ENCODE measurements at regions not wholly inside any gene's neighbourhood (a gene's known extent, or its start where the extent isn't known, plus 50 kb on each side); places are given as distances from the start of the nearest gene placed in this dataset.
A peak's percentile ranks its signal among the peaks of the same experiment; 100 is the strongest.

GRCh38 chr7:1321411-1322239 is 89.0 kb downstream of the UNCX start:
- peak; percentile 45 for DNase-seq

DNA sequence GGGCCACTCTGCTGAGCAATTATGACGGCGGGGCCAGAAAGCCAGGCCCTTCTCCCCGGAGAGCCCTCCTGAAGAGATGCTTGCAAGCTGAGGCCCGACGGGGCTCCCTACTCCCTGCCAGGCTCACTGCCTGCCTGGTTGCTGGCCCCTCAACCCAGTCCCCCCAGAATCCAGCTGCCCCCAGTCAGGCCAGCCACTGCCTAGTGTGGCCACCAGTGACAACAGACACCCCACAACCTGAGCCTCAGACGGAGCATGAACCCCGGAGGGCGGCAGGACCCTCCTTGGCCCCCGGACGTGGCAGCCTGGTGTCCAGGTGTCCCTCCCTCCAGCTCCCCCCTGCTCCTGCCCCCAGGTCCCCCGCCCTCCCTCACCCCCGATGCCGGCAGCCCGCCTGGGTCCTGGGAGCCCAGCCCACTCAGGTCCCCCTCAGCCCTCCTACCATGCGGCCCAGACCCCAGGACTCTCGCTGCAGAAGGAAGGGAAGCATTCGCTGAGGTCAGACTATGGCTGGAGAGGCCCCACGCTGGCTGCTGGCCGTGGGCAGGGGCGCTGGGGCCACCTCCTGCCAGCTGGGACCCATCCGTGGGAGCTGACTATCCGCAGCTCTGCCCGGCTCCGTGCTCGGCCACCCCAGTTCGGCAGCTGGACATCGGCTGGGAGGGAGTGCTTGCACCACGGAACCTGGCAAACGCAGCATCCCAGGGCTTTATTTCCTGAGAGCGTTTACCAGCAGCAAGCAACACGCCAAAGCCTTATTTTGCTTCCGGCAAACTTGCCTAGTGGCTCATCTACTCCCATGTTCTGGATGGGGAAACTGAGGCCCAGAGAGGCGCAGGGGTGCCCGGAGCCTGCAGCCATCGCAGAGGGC is 89.8 kb downstream of the UNCX start:
- no peak for DNase-seq

DNA sequence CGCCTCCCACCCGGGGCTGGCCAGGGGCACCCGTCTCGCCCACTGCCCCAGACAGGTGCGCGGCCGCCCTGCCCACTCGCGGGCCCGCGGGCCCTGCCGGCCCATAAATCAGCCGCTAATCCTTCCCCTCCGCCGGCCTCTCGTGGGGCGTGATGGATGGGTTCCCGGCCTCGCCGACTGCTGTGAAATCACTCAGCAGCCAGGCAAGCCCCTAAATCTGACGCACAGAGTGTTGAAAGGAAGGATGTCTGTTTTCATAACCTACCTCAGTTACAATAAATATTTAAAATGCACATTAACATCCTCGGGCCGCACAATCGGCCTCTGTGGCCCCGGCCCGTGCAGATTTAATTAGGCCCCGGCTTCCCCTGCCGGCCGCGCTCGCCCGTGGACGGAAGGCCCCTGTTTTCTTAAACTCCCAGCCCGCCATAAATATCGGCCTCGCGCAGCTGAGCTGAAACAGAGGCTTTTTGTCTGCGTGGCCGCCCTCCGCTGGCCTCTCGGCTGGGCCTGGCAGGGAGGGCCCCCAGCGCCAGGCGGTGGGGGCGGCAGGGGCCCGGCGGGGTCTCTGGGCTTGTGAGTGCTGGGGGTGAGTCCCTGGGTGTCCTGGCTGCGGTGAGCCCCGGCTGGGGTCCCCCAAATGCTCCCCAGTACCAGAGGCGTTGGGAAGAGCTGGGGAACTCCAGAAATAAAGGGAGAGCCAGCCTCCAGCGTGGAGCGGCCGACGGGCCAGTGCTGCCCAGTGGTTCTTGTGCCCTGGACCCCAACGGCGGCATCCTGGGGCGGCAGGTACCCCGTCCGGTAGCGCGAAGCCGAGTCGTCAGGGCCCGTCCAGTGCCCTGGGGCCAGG is 90.7 kb downstream of the UNCX start:
- DNase-seq, result peak; percentile 80

GRCh38 chr7:1324028-1324900 is 91.6 kb downstream of the UNCX start:
- no peak for DNase-seq

DNA sequence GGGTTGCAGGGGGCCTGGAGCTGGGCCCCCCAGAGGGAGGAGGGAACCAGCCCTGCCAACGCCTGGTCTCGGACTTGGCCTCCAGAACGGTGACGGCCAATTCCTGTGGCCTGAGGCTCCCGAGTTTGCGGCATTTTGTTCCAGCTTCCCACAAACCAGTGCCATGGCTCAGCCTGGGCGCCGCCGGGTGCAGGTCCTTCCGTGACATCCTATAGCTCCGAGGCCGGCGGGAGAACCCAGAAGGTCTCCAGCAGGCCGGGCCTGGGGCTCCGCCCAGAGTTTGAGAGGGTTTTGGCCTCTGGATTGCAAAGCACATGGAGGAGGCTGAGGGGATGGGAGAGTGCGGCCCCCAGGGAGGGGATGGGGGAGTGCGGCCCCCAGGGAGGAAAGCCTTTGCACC is 92.6 kb downstream of the UNCX start:
- DNase-seq, result no peak

- DNase-seq, result no peak
These were observed 93.2 kb downstream of the UNCX start for GRCh38 chr7:1325646-1326510.

- DNase-seq, result no peak
These were observed 93.8 kb downstream of the UNCX start for GRCh38 chr7:1326511-1326785.

DNA sequence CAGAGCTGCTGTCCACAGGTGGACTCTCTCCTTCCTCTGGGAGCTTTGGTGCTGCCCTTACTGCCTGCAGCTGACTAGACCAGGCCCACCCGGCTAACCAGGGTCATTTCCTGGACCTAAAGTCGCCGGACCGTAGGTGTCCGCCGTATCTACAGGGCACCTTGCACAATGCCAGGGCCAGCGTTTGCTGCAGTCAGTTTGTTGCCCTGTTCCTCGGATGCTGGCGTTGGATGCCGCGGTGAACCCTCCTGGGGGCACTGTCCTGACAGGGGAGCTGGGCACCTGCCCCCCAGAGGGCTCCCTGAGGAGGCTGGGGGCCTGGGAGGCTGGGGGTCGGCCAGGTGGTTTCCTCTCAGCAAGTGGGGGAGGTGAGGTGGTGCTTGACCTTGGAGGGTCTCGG is 96.6 kb downstream of the UNCX start:
- no peak for DNase-seq

DNA sequence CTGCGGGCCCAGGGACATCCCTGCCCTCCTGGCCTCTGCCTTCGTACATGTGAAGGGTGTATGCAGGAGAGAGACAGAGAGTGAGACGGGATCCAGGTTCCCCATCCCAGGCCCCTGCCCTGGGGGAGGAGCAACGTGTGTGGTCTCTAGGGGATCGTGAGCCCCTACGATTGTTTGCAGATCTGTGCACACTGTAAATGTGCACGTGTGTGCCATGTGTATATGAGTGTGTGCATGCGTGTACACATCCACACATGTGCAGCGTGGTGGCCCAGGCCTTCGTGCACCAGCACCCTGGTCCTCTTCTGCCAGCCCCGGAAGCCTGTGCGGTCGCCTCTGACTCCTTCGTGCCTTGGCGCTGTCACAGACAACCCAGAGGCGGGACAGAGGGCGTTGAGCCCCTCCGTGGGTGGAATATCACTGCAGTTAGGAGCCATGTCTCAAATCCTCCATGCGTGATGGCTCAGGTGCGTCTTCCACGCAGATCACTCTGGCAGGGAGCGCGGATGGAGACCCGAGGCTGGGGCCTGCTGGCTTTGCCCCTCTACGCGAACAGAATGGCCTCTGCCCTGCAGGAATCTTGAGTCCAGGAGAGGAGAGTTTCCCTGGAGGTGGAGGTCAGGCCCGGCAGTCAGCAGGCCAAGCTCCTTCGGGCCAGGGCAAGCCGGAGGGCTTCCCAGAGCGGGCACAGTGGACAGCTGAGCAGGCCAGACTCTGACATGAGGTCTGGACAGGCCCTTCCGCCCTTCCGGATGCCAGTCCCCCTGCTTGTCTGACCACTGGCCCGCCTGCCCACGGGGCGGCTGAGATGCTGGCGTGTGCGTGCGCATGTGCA is 97.5 kb downstream of the UNCX start:
- no peak for DNase-seq

- peak; percentile 45 for DNase-seq
These were observed 98.2 kb downstream of the UNCX start for GRCh38 chr7:1330801-1331425.

GRCh38 chr7:1331561-1332467 is 99.1 kb downstream of the UNCX start:
- DNase-seq, result peak; percentile 49

DNA sequence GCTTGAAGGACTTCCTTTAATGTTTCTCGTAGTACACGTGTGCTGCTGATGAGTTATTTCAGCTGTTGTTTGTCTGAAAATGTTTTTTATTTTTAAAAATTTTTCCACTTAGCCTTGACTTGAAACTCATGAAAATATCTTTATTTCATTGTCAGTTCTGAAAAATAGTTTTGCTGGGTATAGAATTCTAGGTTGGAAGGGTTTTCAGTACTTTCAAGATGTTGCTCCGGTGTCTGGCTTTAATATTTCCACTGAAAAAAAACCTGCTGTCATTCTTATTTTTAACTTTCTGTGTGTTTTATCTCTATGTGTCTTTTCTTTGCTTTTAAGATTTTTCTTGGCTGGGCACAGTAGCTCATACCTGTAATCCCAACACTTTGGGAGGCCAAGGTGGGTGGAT is 103.8 kb downstream of the UNCX start:
- DNase-seq, result no peak

DNA sequence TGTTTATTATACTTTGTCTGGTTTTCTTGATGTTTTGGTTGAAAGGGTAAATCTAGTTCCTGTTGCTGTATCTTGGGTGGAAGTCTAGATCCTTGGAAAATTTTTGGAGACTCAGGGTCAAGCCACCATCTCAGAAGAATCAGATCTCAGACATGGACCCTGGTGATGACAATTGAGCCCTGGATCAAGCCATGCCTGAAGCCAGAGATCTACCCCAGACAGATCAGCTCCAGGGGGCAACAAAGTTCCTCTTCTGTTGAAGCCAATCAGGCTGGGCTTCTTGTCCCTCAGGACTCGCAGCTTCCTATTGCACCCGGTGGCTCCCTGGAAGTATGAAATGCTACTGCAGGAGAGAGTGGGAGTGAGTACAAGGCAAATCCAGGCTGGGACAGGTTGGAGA is 106.9 kb downstream of the UNCX start:
- no peak for DNase-seq

DNA sequence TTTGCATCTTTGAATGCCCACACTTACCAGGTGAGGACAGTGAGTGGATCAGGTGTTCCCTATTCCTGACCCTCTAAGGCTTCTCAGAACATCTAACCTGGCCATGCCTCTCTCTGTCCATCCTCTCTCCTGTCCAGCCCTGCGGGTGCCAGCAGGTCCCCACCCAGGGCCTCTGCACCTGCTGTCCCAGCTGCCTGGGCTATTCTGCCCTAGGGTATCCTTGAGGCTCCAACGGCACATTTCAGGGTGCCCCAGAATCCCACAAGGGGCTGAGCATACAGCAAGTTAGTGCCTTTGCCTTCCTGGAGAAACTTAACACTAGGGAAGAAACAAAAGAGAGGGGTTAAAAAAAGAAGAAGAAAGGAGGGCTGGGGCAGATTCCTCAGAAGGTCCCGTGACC is 107.4 kb downstream of the UNCX start:
- no peak for DNase-seq

- no peak for DNase-seq
These were observed 108.0 kb downstream of the UNCX start for GRCh38 chr7:1340461-1341360.

DNA sequence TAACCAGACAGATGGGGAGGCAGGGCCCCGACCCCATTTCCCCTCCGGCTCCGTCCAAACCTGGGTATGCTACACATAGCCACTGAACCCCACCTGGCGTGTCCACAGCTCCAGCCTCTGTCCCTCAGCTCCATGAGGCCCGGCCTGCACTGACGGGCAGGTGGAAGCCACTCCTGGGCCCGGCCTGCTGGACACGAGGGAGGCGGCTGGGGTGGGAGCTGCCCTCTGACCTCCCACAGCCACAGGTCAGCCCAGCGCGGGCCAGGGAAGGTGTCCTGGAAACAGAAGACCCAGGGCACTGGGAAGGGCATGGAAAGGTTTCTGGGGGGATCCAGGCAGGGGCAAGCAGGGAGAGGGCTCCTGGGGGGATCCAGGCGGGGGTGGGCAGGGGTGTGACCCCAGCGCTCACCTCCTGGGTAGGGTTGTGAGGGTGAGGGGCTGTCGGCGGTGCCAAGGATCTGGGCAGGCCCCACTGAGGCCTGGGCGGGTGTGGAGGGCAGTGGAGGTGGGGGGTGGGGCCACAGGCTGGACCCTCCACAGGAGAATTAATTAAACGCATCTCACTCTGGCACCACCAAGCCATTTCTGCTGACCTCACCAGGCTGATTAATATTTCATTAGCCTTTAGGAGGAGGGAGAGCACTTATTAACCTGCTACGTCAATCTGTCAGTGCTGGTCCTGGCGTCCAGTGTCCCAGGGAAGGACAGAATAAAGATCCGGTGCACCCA is 108.9 kb downstream of the UNCX start:
- DNase-seq, result no peak

DNA sequence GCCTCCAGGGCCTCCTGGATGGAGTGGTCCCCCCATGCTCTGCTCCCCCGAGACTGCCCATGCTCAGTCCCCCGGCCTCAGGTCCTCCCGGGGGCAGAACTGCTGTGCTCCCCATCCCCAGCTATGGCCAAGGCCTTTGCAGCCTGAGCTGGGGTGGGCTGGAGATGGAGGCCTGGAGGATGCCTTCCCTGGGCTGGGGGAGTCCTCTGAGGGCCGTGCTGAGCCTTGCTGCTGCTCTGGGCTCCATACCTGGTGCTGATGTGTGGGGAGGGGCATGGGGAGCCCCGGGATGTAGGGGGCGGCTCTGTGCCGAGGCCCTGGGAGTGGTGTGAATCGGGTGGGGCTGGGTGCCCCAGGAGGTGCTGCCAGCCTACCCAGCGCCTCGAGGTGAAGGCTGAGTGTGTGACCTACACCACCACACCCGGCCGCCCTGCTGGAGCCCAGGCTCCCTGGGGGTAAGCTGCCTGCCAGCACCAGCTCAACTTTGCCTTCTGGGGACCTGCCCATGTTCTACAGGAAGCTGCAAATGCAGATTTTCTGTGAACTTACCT is 109.5 kb downstream of the UNCX start:
- DNase-seq, result no peak

All from eye (tissue), 1 donor.